ENCODE measurements at regions not wholly inside any gene's neighbourhood (a gene's known extent, or its start where the extent isn't known, plus 50 kb on each side); places are given as distances from the start of the nearest gene placed in this dataset.
"Not testable (repeated sequence)": the region's sequence is repeated elsewhere in the genome, so short reads cannot be mapped to it uniquely, and the experiment has no call there.

DNA sequence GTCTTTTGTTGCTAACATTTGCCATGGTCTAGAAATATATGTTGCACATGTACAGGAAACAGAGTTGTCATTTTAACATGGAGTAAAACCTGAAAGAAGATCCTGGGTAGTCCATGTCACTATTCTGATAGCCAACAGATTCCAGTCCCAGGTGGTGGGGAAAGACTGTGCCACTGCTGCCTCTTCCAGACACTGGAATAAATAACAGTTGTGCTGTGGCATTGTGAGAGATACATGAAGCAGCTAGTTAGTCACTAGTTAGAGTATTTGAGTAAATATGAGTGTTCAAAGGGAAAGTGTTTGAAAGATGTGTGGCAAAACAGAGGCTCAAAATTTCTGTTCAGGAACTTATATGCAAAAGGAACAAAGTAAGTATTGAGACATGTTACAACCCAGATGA is 1408.3 kb downstream of the EFNA5 start:
- H2AFZ ChIP-seq (ENCODE audit: low read depth): no peak overlapping the region
- no peak overlapping the region for H3K27ac ChIP-seq (ENCODE audit: low read depth in 2 of 2, low read length in 1 of 2)
- ChIA-PET CTCF (no interaction called here), POLR2A (no interaction called here)
- H3F3A ChIP-seq (replicated peaks; ENCODE audit: insufficient read depth): peaks cover 8% of the 10 kb centered on the region
- H3K4me1 ChIP-seq (ENCODE audit: control insufficient read depth in 1 of 2, insufficient read depth in 2 of 2, low read depth in 1 of 2, low read length in 1 of 2): no peaks in the 10 kb centered on the region
- H3K36me3 ChIP-seq (replicated peaks in 1 of 2; ENCODE audit: control insufficient read depth in 1 of 2, insufficient read depth in 2 of 2, low read length in 1 of 2): no peaks in the 10 kb centered on the region
- no peaks in the 10 kb centered on the region for H3K79me2 ChIP-seq (ENCODE audit: insufficient read depth)
- H4K20me1 ChIP-seq (ENCODE audit: insufficient read depth): no peaks in the 10 kb centered on the region
- H3K9me2 ChIP-seq: no peaks in the 10 kb centered on the region
- H3K4me3 ChIP-seq (ENCODE audit: low read depth in 2 of 2, low read length in 1 of 2): no peak overlapping the region
- TF ChIP-seq FOXM1 (IDR thresholded peaks at IDR 0.05; ENCODE audit: low read depth) (no peak), TEAD4 (IDR thresholded peaks at IDR 0.05; ENCODE audit: borderline replicate concordance, insufficient read depth) (no peak), GABPA (IDR thresholded peaks at IDR 0.05; ENCODE audit: low read depth) (no peak), POLR2AphosphoS5 (IDR thresholded peaks at IDR 0.05; ENCODE audit: low read depth, low read length) (no peak), EZH2phosphoT487 (IDR thresholded peaks at IDR 0.05; ENCODE audit: borderline replicate concordance, low read depth) (no peak), SMC3 (IDR thresholded peaks at IDR 0.05; ENCODE audit: low read depth, low read length) (no peak)
- TF ChIP-seq, protein P1, sequence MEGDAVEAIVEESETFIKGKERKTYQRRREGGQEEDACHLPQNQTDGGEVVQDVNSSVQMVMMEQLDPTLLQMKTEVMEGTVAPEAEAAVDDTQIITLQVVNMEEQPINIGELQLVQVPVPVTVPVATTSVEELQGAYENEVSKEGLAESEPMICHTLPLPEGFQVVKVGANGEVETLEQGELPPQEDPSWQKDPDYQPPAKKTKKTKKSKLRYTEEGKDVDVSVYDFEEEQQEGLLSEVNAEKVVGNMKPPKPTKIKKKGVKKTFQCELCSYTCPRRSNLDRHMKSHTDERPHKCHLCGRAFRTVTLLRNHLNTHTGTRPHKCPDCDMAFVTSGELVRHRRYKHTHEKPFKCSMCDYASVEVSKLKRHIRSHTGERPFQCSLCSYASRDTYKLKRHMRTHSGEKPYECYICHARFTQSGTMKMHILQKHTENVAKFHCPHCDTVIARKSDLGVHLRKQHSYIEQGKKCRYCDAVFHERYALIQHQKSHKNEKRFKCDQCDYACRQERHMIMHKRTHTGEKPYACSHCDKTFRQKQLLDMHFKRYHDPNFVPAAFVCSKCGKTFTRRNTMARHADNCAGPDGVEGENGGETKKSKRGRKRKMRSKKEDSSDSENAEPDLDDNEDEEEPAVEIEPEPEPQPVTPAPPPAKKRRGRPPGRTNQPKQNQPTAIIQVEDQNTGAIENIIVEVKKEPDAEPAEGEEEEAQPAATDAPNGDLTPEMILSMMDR (IDR thresholded peaks at IDR 0.05): no peak
- no peak overlapping the region for H3K9ac ChIP-seq
- DNase-seq: no peak
- H3K27me3 ChIP-seq (ENCODE audit: insufficient read depth): no peaks in the 10 kb centered on the region
- H3K9me3 ChIP-seq: no peaks in the 10 kb centered on the region; the same call in 1 of the 2 replicates
- no peak overlapping the region for H3K4me2 ChIP-seq

DNA sequence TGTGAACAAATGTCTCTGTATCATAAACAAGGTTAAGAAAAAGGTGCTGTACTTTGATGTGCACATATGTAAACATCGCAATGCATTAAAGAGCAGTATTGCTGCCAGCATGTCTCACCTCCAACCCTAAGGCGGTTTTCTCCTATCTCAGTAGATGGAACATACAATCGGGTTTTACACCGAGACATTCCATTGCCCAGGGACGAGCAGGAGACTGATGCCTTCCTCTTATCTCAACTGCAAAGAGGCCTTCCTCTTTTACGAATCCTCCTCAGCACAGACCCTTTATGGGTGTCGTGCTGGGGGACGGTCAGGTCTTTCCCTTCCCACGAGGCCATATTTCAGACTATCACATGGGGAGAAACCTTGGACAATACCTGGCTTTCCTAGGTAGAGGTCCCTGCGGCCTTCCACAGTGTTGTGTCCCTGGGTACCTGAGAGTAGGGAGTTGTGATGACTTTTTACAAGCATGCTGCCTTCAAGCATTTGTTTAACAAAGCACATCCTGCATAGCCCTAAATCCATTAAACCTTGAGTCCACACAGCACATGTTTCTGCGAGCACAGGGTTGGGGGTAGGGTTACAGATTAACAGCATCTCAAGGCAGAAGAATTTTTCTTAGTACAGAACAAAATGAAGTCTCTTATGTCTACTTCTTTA is 1411.2 kb downstream of the EFNA5 start:
- DNase-seq; H2AFZ ChIP-seq (ENCODE audit: low read depth); H3K36me3 ChIP-seq (replicated peaks in 1 of 2; ENCODE audit: control insufficient read depth in 1 of 2, insufficient read depth in 2 of 2, low read length in 1 of 2); H3F3A ChIP-seq (replicated peaks; ENCODE audit: insufficient read depth); H3K27me3 ChIP-seq (ENCODE audit: insufficient read depth); H3K9me3 ChIP-seq; H3K4me3 ChIP-seq (ENCODE audit: low read depth in 2 of 2, low read length in 1 of 2); H4K20me1 ChIP-seq (ENCODE audit: insufficient read depth); H3K9ac ChIP-seq; H3K27ac ChIP-seq (ENCODE audit: low read depth in 2 of 2, low read length in 1 of 2); H3K9me2 ChIP-seq; H3K4me1 ChIP-seq (ENCODE audit: control insufficient read depth in 1 of 2, insufficient read depth in 2 of 2, low read depth in 1 of 2, low read length in 1 of 2); H3K79me2 ChIP-seq (ENCODE audit: insufficient read depth); H3K4me2 ChIP-seq; POLR2A ChIA-PET; CTCF ChIA-PET: not testable (repeated sequence)
- 75% methylated on average over 11 of the region's 11 CpGs for WGBS (ENCODE audit: low lambda C conversion rate)

DNA sequence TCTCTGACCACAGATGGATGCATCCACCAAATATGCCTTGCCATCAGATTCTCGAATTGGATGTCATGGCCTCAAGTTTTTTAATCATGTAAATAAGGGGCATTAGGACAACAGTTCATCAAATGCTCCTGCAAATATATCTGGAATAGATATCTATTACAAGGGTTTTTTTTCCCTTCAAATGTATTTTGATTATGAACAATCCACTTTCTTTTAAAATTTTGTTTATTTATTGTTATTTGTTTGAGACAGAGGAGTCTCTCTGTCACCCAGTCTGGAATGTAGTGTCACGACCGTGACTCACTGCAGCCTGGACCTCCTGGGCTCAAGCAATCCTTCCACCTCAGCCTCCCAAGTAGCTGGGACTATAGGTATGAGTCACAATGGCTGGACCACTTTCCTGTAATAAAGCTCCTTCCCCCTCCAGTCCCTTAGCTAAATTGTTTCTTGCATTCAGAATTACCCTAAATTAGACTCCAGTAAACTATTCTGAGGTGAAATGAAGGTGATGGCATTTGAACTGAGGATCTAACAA is 1412.1 kb downstream of the EFNA5 start:
- 24% methylated on average over 3 of the region's 3 CpGs for WGBS (ENCODE audit: low lambda C conversion rate)
- POLR2A ChIA-PET: no interaction called here

More for the DNA sequence above, 1412.1 kb downstream of the EFNA5 start:
- H3K9ac ChIP-seq: no peak overlapping the region
- H3K27me3 ChIP-seq (ENCODE audit: insufficient read depth): no peaks in the 10 kb centered on the region
- no peaks in the 10 kb centered on the region; the same call in 1 of the 2 replicates for H3K9me3 ChIP-seq
- no peaks in the 10 kb centered on the region for H3K9me2 ChIP-seq
- no peak overlapping the region for H2AFZ ChIP-seq (ENCODE audit: low read depth)
- peaks cover 8% of the 10 kb centered on the region for H3F3A ChIP-seq (replicated peaks; ENCODE audit: insufficient read depth)
- no peak for DNase-seq
- CTCF ChIA-PET: interaction anchor here (1.4 kb wide), 1 partner anchor 43 kb away, joined by 3 read pairs; no protein-coding TSS in a partner anchor
- H3K79me2 ChIP-seq (ENCODE audit: insufficient read depth): no peaks in the 10 kb centered on the region
- peak overlapping the region in 1 of 2 experiments; percentile 36; a peak in 1 of 4 replicates for H3K27ac ChIP-seq (ENCODE audit: low read depth in 2 of 2, low read length in 1 of 2)
- no peaks in the 10 kb centered on the region for H3K4me1 ChIP-seq (ENCODE audit: control insufficient read depth in 1 of 2, insufficient read depth in 2 of 2, low read depth in 1 of 2, low read length in 1 of 2)
- no peak for TF ChIP-seq POLR2AphosphoS5 (IDR thresholded peaks at IDR 0.05; ENCODE audit: low read depth, low read length)
- no peak for TF ChIP-seq YY1 (IDR thresholded peaks at IDR 0.05; ENCODE audit: low read depth)
- peak; percentile 32; the same call in 1 of the 2 replicates for TF ChIP-seq FOSL2 (IDR thresholded peaks at IDR 0.05; ENCODE audit: borderline replicate concordance, low read depth)
- no peak for TF ChIP-seq EZH2phosphoT487 (IDR thresholded peaks at IDR 0.05; ENCODE audit: borderline replicate concordance, low read depth)
- H3K36me3 ChIP-seq (replicated peaks in 1 of 2; ENCODE audit: control insufficient read depth in 1 of 2, insufficient read depth in 2 of 2, low read length in 1 of 2): no peaks in the 10 kb centered on the region
- no peak overlapping the region for H3K4me3 ChIP-seq (ENCODE audit: low read depth in 2 of 2, low read length in 1 of 2)
- H4K20me1 ChIP-seq (ENCODE audit: insufficient read depth): no peaks in the 10 kb centered on the region
- no peak overlapping the region for H3K4me2 ChIP-seq
